GM12873 (cell line): ENCODE measurements at regions not wholly inside any gene's neighbourhood (a gene's known extent, or its start where the extent isn't known, plus 50 kb on each side); places are given as distances from the start of the nearest gene placed in this dataset.

ENCODE experiments used
- CTCF ChIP-seq: IDR thresholded peaks from 2 replicates; pipeline ENCODE4 v1.5.1; 2012; ENCODE audit warnings: low read depth, mild to moderate bottlenecking, moderate library complexity, low read length, control low read depth; ENCODE audit not compliant: insufficient read depth; ENCODE audit errors: missing control alignments

- TF ChIP-seq CTCF, result peak; percentile 74
Observed at GRCh38 chr10:5283305-5284158, 81.2 kb upstream of the UCN3 start.

GRCh38 chr10:5284311-5285057 is 80.3 kb upstream of the UCN3 start:
- no peak for TF ChIP-seq CTCF

- TF ChIP-seq CTCF, result no peak
Observed at GRCh38 chr10:5285186-5285585, 79.6 kb upstream of the UCN3 start.

- TF ChIP-seq CTCF, result no peak
Observed at GRCh38 chr10:5288359-5288758, 76.4 kb upstream of the UCN3 start.

GRCh38 chr10:5291501-5292195 is 73.1 kb upstream of the UCN3 start:
- no peak for TF ChIP-seq CTCF

GRCh38 chr10:5292196-5292735 is 72.5 kb upstream of the UCN3 start:
- no peak for TF ChIP-seq CTCF
